ENCODE measurements at regions not wholly inside any gene's neighbourhood (a gene's known extent, or its start where the extent isn't known, plus 50 kb on each side); places are given as distances from the start of the nearest gene placed in this dataset.

DNA sequence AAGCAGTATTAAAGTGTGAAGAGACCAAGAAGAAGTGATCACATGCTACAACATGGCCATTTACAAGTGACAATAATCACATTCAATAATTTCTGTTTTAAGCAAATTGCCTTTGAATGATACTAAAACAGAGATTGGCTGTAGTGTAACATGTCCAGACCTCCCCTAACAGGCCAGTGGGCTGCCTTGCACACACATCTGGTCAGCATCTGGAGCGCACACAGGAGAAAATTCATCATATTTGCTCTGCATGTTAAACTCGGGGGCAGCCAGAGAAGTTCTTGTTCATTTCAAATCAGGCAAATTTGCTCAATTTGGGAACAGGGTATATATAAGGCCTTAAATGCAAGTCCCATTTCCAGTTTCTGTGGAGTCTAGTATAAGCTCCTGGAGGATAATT lies 111.1 kb upstream of the FBXL7 start:
- Histone ChIP-seq H3K4me1 (ENCODE audit: control insufficient read depth, extremely low read depth, insufficient read depth, low read length) (no peaks in the 10 kb centered on the region), H3K4me2 (ENCODE audit: insufficient read depth, low read length) (no peak overlapping the region), H3K79me2 (ENCODE audit: control insufficient read depth, insufficient read depth, low read length) (no peaks in the 10 kb centered on the region), H3K27ac (ENCODE audit: insufficient read depth, low read depth, low read length) (no peak overlapping the region), H3K27me3 (ENCODE audit: control insufficient read depth in 2 of 2, insufficient read depth in 2 of 2, low read length in 2 of 2) (no peaks in the 10 kb centered on the region), H3K9me3 (replicated peaks; ENCODE audit: control insufficient read depth, insufficient read depth, low read length) (no peaks in the 10 kb centered on the region), H3K4me3 (replicated peaks in 1 of 3; ENCODE audit: insufficient read depth in 1 of 3, low read depth in 1 of 3, low read length in 3 of 3) (no peak overlapping the region), H3K9ac (replicated peaks; ENCODE audit: extremely low read depth, insufficient read depth, low read length) (no peak overlapping the region), H4K20me1 (replicated peaks; ENCODE audit: control insufficient read depth, extremely low read depth, insufficient read depth, low read length) (no peaks in the 10 kb centered on the region), H3K36me3 (ENCODE audit: control insufficient read depth in 2 of 2, extremely low read depth in 1 of 2, insufficient read depth in 2 of 2, low read length in 2 of 2) (no peaks in the 10 kb centered on the region), H2AFZ (ENCODE audit: low read depth, low read length) (no peak overlapping the region), H3K9me1 (replicated peaks; ENCODE audit: control insufficient read depth, extremely low read depth, insufficient read depth, low read length) (no peaks in the 10 kb centered on the region)
- ChIA-PET POLR2A (no interaction called here), CTCF (no interaction called here)
- BruUV-seq (replicated peaks), result no TSS peak
- intact Hi-C loops (cut with micrococcal nuclease), result no loop called here
- TF ChIP-seq, protein P1, sequence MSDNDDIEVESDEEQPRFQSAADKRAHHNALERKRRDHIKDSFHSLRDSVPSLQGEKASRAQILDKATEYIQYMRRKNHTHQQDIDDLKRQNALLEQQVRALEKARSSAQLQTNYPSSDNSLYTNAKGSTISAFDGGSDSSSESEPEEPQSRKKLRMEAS (IDR thresholded peaks at IDR 0.05; ENCODE audit: insufficient read depth, insufficient read length), result no peak
- TF ChIP-seq GATA2 (IDR thresholded peaks at IDR 0.05; ENCODE audit: insufficient read depth, insufficient read length, low read depth, low read length), result no peak
- TF ChIP-seq, protein P2, sequence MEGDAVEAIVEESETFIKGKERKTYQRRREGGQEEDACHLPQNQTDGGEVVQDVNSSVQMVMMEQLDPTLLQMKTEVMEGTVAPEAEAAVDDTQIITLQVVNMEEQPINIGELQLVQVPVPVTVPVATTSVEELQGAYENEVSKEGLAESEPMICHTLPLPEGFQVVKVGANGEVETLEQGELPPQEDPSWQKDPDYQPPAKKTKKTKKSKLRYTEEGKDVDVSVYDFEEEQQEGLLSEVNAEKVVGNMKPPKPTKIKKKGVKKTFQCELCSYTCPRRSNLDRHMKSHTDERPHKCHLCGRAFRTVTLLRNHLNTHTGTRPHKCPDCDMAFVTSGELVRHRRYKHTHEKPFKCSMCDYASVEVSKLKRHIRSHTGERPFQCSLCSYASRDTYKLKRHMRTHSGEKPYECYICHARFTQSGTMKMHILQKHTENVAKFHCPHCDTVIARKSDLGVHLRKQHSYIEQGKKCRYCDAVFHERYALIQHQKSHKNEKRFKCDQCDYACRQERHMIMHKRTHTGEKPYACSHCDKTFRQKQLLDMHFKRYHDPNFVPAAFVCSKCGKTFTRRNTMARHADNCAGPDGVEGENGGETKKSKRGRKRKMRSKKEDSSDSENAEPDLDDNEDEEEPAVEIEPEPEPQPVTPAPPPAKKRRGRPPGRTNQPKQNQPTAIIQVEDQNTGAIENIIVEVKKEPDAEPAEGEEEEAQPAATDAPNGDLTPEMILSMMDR (IDR thresholded peaks at IDR 0.05; ENCODE audit: extremely low read depth in 1 of 2, insufficient read depth in 1 of 2, low read depth in 1 of 2, low read length in 2 of 2), result no peak
- TF ChIP-seq MYC (IDR thresholded peaks at IDR 0.05; ENCODE audit: low read depth, low read length), result no peak
- no peak for TF ChIP-seq FOS (IDR thresholded peaks at IDR 0.05; ENCODE audit: borderline replicate concordance, insufficient read depth, low read length)
- no peak for TF ChIP-seq JUN (IDR thresholded peaks at IDR 0.05; ENCODE audit: borderline replicate concordance, insufficient read depth, insufficient read length, low read depth)
- no peak for TF ChIP-seq POLR2A (IDR thresholded peaks at IDR 0.05; ENCODE audit: low read depth, low read length)
- TF ChIP-seq POLR2AphosphoS5 (IDR thresholded peaks at IDR 0.05; ENCODE audit: insufficient read depth, low read depth, low read length), result no peak
- no peak for TF ChIP-seq EZH2 (IDR thresholded peaks at IDR 0.05; ENCODE audit: borderline replicate concordance, low read depth, low read length, severe bottlenecking)
- FAIRE-seq, result no peak
- dilution Hi-C loops (cut with MboI; ENCODE audit: extremely low pct_ligation_motif_present, low sequenced_read_pairs), result no loop called here
- no peak for DNase-seq (ENCODE audit: low read depth, low spot score)

All from endothelial cell of umbilical vein (primary cell).